H4 (cell line): ENCODE measurements at regions not wholly inside any gene's neighbourhood (a gene's known extent, or its start where the extent isn't known, plus 50 kb on each side); places are given as distances from the start of the nearest gene placed in this dataset.
"Not testable (repeated sequence)": the region's sequence is repeated elsewhere in the genome, so short reads cannot be mapped to it uniquely, and the experiment has no call there.

Source experiments
- DNase-seq: peaks from one replicate; pipeline ENCODE4 v3.0.0-alpha.2; 2015; ENCODE audit warnings: low spot score

GRCh38 chrX:142499992-142500391, 294.9 kb upstream of the MAGEC2 start:
- no peak for DNase-seq

- no peak for DNase-seq
Observed at GRCh38 chrX:142483965-142484364, 278.9 kb upstream of the MAGEC2 start.

- no peak for DNase-seq
Observed at GRCh38 chrX:142446349-142446748, 241.3 kb upstream of the MAGEC2 start.

DNA sequence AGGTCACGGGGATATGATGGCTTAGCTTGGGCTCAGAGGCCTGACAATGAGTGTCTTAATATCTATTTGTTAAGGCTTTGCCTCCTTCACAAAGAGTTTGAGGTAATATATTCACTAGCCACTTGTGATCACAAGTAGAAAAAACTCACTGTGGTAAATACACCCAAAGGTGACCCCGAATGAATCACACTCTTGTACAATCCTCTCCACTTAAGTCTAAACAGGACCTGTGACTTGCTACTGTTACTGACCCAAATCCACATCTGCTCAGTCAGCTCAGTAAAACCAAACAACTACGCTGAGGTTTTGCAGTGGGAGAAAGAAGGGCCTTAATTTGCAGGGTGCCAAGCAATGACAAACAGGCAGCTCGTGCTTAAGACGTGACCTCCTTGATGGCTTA, 223.8 kb upstream of the MAGEC2 start:
- DNase-seq, result peak; percentile 1

DNA sequence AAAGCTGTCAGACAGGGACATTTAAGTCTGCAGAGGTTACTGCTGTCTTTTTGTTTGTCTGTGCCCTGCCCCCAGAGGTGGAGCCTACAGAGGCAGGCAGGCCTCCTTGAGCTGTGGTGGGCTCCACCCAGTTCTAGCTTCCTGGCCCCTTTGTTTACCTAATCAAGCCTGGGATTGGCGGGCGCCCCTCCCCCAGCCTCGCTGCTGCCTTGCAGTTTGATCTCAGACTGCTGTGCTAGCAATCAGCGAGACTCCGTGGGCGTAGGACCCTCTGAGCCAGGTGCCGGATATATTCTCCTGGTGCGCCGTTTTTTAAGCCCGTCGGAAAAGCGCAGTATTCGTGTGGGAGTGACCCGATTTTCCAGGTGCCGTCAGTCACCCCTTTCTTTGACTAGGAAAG, 185.9 kb upstream of the MAGEC2 start:
- not testable (repeated sequence) for DNase-seq

DNA sequence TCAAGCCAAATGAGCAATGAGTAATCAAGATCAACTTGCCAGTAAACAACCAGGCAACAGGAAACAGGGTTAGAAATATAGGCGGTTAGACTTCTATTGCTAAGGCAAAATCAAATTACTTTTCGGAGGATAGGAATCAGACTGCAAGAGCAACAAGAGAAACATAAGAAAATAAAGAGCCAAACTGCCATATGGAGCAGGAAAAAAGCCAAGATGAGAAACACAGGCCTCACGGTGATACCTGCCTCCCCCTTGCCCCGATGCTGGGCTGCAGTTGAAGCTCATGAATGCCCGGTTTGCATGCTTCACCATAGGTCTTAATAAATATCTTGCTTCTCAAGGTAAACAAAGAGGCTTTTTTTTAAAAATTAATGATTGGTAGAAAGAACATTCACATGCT, 158.4 kb upstream of the MAGEC2 start:
- no peak for DNase-seq

GRCh38 chrX:142359331-142359730, 154.2 kb upstream of the MAGEC2 start:
- no peak for DNase-seq

GRCh38 chrX:142327182-142327581, 122.1 kb upstream of the MAGEC2 start:
- DNase-seq, result no peak

DNA sequence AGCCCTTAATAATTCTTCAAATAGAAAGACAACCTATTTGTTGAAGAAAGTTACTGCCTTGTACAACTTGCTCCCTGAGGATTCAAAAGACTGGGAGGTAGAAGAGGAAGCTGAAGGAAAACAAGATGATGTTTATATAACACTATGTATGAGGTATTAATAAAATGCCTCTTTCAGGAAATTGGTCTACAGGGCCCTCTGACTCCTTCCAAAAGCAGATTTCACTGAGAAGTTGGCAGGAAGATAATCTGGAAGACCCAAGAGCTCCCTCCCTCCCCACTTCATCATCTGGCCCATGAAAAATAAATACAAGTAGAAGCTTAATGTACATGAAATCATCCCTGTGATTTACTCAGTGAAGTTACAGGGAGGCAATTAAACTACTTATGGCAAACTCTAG, 107.5 kb upstream of the MAGEC2 start:
- DNase-seq, result no peak

GRCh38 chrX:142299406-142299805, 94.3 kb upstream of the MAGEC2 start:
- no peak for DNase-seq

DNA sequence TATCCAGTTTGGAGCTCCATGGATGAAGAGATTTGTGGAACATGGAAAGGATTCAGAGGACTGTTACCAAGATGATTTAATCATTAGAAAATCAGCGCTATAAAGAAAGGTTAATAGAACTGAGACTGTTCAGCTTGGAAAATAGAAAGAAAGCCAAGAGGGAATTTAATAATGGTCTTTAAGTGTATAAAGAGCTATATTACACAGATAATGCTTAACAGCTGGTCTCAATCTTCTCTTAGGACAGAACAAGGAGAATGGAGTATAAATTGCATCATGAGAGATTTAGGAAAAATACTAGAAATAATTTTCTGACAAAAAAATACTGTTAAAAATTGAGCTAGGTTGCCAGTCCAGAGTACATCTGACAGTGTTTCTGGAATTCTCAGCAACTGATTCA, 91.3 kb upstream of the MAGEC2 start:
- DNase-seq, result no peak

DNA sequence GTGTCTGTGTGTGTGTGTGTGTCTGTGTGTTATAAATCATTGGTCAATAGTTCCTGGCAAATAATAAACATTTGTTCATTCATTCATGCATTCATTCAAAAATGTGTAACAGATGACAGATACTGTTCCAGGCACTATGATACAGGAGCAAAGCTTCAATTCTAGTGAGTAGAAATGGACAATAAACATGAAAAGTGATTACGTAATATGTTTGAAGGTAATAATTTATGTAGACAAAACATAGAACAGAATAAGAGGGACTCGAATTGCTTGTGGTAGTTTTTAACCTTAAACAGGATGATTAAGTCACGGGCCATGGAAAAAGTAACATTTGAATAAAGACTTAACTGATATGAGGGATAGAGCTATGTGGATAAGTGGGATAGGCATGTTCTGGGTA, 90.1 kb upstream of the MAGEC2 start:
- DNase-seq, result no peak

GRCh38 chrX:142270166-142270565, 65.1 kb upstream of the MAGEC2 start:
- not testable (repeated sequence) for DNase-seq

DNA sequence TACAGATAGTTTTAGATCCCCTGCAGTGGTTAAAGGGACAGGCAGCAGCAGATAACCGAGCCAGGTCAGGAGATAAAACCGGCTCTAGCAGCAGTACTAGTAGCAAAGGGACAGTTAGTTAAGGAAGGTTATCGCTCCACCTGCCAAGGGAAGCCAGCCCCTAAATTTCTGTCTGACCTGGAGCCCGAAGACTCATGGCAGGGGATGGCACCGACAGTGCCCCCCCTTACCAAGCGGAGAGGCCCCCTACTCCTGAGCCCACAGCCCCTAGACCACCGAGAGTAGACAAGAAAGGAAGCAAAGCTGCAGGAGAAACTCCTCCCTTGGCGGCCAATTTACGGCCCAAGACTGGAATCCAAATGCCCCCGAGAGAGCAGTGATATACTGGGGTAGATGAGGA, 61.3 kb upstream of the MAGEC2 start:
- DNase-seq, result no peak

DNA sequence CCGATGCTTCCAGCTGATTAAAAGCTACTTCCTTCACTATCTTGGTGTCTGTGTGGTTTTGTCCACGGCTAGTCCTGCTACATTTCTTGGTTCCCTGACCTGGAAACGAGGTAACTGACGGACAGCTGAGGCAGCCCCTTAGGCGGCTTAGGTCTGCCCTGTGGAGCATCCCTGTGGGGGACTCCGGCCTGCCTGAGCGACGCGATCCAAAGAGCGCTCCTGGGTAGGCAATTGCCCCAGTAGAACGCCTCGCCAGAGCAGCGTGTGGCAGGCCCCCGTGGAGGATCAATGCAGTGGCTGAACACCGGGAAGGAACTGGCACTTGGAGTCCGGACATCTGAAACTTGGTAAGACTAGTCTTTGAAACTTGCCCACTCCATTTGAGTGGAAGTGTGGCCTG, 60.5 kb upstream of the MAGEC2 start:
- DNase-seq, result not testable (repeated sequence)

- no peak for DNase-seq
Observed at GRCh38 chrX:142256935-142257334, 51.8 kb upstream of the MAGEC2 start.
